Fibroblast of villous mesenchyme (primary cell): ENCODE measurements at regions not wholly inside any gene's neighbourhood (a gene's known extent, or its start where the extent isn't known, plus 50 kb on each side); places are given as distances from the start of the nearest gene placed in this dataset.
"Not testable (repeated sequence)": the region's sequence is repeated elsewhere in the genome, so short reads cannot be mapped to it uniquely, and the experiment has no call there.

Experiments used
- DNase-seq: peaks from one replicate; pipeline ENCODE4 v3.0.0-alpha.2; 2010; ENCODE audit warnings: low read depth
- H3K4me3 ChIP-seq: 2 replicates; pipeline ENCODE4 v1.5.1; 2011; ENCODE audit warnings: low read depth, mild to moderate bottlenecking, low read length
- TF ChIP-seq, protein P1 (sequence below): IDR thresholded peaks from 2 replicates; pipeline ENCODE4 v1.5.1; 2012; ENCODE audit warnings: low read depth, mild to moderate bottlenecking, low read length; ENCODE audit not compliant: insufficient read depth

DNA sequence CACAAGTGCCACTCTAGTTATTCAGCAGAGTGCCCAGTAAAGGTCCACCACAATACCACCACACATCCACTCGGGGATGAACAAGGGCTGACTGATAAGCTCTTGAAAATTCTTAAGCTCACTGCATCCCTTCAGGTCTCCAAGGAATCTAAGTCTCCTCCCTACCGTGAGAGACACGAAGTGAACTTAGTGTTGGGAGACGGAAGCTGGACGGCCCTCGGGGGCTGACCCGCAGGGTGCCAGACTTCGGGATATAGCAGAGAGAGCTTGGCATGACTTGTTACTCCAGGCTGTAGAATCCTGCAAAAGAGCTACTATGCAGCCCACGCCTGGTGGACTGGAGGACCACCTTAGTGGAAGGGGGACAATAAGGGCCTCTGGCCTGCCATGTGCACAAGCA, 75.1 kb downstream of the LYZL1 start:
- not testable (repeated sequence) for DNase-seq, H3K4me3 ChIP-seq

DNA sequence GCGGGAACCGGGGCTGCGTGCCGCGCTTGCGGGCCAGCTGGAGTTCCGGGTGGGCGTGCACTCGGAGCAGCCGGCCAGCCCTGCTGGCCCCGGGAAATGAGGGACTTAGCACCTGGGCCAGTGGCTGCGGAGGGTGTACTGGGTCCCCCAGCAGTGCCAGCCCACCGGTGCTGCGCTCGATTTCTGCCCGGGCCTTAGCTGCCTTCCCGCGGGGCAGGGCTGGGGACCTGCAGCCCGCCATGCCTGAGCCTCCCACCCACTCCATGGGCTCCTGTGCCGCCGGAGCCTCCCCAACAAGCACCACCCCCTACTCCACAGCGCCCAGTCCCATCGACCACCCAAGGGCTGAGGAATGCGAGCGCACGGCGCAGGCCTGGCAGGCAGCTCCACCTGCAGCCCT, 77.3 kb downstream of the LYZL1 start:
- not testable (repeated sequence) for DNase-seq, H3K4me3 ChIP-seq

DNA sequence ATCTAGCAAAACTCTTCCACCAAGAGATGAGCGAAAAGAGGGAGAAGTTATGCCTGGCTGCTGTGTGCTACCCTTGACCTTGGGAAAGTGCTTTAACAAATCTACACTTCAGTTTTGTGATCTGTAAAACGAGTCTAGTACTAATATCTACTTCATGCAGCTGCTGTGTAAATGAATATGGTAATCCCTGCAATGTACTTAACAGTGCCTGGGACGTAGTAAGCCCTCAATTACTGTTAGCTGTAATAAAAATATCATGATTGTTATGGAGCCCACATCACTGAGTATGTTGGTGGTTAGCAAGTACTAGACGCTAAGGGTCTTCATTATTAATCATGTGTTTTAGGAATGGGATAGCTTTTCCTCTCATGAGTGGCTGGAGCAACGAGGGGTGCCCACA, 80.5 kb downstream of the LYZL1 start:
- no peak overlapping the region for H3K4me3 ChIP-seq
- TF ChIP-seq, protein P1, sequence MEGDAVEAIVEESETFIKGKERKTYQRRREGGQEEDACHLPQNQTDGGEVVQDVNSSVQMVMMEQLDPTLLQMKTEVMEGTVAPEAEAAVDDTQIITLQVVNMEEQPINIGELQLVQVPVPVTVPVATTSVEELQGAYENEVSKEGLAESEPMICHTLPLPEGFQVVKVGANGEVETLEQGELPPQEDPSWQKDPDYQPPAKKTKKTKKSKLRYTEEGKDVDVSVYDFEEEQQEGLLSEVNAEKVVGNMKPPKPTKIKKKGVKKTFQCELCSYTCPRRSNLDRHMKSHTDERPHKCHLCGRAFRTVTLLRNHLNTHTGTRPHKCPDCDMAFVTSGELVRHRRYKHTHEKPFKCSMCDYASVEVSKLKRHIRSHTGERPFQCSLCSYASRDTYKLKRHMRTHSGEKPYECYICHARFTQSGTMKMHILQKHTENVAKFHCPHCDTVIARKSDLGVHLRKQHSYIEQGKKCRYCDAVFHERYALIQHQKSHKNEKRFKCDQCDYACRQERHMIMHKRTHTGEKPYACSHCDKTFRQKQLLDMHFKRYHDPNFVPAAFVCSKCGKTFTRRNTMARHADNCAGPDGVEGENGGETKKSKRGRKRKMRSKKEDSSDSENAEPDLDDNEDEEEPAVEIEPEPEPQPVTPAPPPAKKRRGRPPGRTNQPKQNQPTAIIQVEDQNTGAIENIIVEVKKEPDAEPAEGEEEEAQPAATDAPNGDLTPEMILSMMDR, result no peak
- no peak for DNase-seq

DNA sequence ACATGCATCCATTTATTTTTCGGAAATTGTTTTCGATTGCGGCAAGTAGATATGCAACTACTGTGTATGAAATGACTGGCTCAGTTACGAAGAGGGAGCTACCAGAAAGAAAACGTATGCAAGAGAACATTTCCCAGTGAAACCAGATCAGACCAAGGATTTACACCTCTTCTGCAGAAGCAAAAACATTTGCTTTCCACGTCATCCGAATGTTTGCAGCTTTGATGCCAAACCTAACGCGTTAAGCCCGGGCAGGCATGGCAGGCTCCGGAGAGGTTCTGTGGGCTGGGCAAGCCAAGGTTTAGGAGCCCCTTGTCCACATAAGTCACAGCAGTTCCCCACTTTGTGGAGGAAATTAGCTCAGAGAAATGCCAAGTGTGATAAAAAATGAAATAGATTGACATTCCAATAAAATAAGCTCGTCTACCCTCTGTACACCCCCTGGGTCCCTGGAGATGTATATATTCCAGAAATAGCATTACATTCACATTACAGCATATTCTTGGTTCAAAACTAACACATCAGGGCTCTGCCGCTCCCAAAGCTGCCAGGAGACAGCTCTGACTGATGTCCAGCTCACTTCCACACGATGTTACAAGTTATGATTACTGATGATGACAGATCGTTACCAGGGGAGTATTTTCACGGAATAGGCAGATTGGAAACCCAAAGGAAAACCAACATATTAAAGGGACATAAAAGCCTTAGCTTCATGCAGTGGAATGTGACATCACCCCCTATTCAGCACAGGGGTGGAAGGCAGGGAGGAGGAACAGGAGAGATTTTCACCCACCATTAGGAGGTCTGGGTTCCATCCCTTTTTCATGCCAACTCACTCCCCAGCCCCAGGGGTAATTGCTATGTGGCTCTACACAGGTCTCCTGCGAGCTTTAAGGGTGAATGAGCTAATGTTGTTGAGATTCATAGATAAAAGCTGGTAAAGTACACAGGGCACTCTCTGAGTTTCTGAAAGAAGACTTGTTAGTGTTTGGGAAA, 81.5 kb downstream of the LYZL1 start:
- DNase-seq, result peak; percentile 28
- no peak overlapping the region for H3K4me3 ChIP-seq

DNA sequence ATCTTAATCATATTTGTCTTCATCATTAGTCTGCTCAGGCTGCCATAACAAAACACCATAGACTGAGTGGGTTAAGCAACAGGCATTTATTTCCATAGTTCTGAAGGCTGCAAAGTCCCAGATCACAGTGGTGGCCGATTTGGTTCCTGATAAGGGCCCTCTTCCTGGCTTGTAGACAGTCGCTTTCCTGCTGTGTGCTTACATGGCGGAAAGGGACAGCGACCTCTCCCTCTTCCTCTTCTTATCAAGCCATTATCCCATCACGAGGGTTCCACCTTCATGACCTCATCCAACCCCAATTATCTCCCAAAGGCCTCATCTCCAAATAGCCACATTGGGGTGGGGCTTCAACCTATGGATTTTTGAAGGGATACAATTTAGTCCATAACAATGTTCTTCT, 84.0 kb downstream of the LYZL1 start:
- H3K4me3 ChIP-seq, result no peak overlapping the region
- no peak for DNase-seq
- TF ChIP-seq, protein P1, result no peak

More for the DNA sequence above, 81.5 kb downstream of the LYZL1 start:
- TF ChIP-seq, protein P1, result no peak

DNA sequence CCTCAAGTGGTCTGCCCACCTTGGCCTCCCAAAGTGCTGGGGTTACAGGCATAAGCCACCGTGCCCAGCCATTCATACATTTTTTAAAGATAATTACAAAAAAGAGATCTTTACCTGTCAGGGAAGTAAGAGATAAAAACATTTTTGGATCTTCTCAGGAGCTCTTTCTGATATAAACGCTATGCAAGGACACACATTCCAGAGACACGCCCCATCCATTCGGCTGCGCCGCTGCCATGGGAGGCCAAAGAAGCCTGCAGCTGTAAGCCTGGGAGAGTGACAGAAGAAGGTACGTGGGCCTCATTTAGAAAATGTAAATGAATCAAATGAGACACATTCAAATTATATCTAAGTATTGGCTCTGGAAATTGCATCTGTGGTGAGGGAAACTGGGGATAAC, 85.3 kb downstream of the LYZL1 start:
- TF ChIP-seq, protein P1, result no peak
- no peak overlapping the region for H3K4me3 ChIP-seq
- DNase-seq, result no peak

DNA sequence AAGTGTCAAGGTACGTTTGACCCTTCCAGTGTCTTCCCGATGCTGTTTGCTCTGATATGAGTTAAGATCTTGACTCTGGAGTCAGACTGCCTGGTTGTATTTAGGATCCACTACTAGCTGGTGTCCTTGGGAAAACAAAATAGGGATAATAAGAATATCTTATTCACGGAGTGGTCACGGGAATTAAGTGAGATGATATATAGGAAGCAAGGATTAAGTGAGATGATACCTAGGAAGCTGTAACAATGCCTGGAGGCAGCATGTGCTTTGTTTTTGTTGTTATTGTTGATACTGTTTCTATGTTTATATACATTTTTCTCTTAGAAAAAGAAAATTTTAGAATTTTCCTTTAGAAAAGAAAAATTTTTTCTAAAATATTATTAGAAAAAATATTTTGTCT, 87.0 kb downstream of the LYZL1 start:
- DNase-seq, result no peak
- TF ChIP-seq, protein P1, result no peak
- H3K4me3 ChIP-seq, result no peak overlapping the region
